ENCODE measurements at regions not wholly inside any gene's neighbourhood (a gene's known extent, or its start where the extent isn't known, plus 50 kb on each side); places are given as distances from the start of the nearest gene placed in this dataset.

- TF ChIP-seq CTCF (IDR thresholded peaks at IDR 0.05; ENCODE audit: control extremely low read depth in 1 of 3, insufficient read depth in 1 of 3, low read depth in 1 of 3, low read length in 3 of 3) (no peak), EZH2 (IDR thresholded peaks at IDR 0.05; ENCODE audit: low read depth, low read length, severe bottlenecking) (no peak), CBX8 (IDR thresholded peaks at IDR 0.05; ENCODE audit: borderline replicate concordance, low read depth, low read length) (no peak), YY1 (IDR thresholded peaks at IDR 0.05; ENCODE audit: low read depth, low read length) (no peak), SIN3A (conservative IDR thresholded peaks at IDR 0.05 in 1 of 2, IDR thresholded peaks at IDR 0.05 in 1 of 2; ENCODE audit: low read depth in 1 of 2, low read length in 2 of 2) (no peak), MAFK (IDR thresholded peaks at IDR 0.05; ENCODE audit: low read depth, low read length) (no peak), SAP30 (IDR thresholded peaks at IDR 0.05; ENCODE audit: insufficient read depth, insufficient replicate concordance, low read length) (no peak), SIRT6 (IDR thresholded peaks at IDR 0.05; ENCODE audit: low read length) (no peak), ATF3 (IDR thresholded peaks at IDR 0.05; ENCODE audit: insufficient read depth, low read depth, low read length) (no peak), NRF1 (IDR thresholded peaks at IDR 0.05; ENCODE audit: low read depth, low read length) (no peak), POLR2AphosphoS5 (IDR thresholded peaks at IDR 0.05; ENCODE audit: low read depth, low read length) (no peak), ASH2L (IDR thresholded peaks at IDR 0.05; ENCODE audit: low read length) (no peak), USF2 (IDR thresholded peaks at IDR 0.05; ENCODE audit: low read length) (no peak)
Measured at GRCh38 chr1:8257621-8258020, 60.3 kb upstream of the SLC45A1 start.

Measured in H1 (cell line).